Limb (tissue), 2 donors: ENCODE measurements at regions not wholly inside any gene's neighbourhood (a gene's known extent, or its start where the extent isn't known, plus 50 kb on each side); places are given as distances from the start of the nearest gene placed in this dataset.
"Not testable (repeated sequence)": the region's sequence is repeated elsewhere in the genome, so short reads cannot be mapped to it uniquely, and the experiment has no call there.

Experiments
- DNase-seq, 2 donors: peaks; one replicate each; pipeline ENCODE4 v3.0.0-alpha.2; 2016; ENCODE audit errors: extremely low spot score in 2 of 2

DNA sequence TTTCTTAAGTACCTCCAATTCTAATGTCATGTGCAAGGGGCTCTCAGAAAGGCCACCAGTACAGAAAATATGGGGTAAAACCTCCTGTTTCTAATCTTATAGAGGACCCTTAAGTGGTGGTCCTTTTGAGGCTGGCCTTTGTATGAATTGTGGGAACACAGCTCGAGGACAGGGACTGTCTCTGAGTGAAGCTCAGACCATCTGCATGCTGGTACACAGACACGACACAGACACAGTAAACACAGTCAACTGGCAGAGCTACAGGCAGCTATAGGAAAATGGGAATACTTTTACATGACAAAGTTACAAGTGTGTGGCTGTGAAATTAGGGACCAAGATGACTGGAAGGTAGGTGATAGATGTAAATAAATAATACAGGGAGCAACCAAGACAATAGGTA lies 143.9 kb upstream of the PREP start:
- no peak for DNase-seq

DNA sequence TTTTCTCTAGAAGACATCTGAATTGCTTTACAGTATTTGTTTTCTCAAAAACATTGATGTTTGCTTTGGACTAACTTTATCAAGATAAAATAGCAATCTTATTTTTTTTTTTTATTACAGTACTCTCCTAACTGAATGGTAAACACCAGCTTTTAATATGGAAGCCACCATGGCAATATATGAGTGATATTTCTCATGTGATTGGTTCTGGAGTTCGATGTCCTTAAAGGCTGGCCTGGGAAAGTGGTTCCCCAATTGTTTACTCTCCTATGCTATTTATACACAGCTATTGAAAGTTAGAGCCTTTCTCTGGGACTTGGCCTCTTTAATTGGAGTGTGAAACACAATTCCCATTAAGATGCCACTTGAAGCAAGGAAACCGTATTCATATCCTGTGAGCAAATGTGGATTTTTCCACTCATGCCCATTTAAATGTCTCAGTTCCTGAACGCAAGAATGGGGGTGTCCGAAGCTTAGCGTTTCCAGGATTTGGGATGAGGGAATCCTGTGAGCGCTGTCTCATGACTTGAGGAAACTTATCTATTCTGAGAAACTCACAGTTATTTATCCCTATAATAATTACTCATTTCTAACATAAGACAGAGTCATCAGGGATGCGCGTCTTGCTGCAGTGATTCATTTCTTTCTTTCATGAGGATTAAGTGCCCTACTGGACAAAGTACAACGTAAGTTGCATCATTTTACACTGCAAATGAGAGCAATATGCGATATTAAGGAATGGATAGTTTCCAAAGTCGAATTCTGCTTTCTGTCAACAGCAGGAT lies 143.3 kb upstream of the PREP start:
- no peak for DNase-seq

DNA sequence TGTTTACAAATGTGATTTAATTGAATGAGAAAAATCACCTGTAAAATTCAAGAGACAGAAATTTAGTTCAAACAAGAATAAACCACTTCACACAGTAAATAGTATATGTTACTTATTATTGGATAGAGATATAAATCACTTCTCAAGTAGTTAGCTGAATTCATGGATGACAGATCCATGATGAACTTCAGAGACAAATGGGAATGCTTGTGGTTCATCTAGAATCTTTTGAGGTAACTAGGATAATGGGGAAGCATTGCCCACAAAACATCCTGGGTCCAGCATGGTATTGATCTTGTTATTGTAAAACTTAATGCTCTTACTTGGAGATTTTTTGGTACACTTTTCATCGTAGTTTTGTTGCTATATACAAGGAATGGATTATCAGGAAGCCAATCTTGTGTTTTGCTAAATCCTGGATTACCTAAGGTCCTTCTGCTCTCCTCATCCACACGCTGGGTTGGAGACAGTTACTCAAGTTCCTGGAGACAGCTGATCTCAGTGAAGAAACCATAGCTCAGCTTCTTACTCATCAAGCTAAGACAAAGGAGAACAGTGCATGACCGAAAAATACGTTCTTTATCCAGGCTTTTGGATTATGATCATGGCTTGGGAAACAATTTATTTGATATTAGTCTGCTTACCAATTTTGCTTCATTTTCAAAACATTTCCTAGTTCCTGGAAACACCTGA lies 142.5 kb upstream of the PREP start:
- DNase-seq = no peak

DNA sequence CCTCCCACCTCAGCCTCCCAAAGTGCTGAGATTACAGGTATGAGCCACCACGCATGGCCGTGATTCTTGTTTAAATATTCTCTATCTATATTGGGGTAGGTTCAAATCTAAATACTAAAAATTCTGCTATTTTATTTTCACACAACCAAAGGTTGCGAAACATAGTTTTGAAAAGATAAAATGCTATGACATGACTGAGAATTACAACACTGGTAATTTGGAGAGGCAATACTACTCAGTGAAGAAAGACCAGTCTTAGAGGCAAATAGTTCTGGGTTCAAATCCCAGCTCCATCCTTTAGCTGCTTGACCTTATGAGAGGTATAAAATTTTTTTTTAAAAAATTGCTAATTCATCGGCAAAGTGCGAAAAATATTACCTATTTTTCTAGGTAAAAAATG lies 137.0 kb upstream of the PREP start:
- no peak for DNase-seq

DNA sequence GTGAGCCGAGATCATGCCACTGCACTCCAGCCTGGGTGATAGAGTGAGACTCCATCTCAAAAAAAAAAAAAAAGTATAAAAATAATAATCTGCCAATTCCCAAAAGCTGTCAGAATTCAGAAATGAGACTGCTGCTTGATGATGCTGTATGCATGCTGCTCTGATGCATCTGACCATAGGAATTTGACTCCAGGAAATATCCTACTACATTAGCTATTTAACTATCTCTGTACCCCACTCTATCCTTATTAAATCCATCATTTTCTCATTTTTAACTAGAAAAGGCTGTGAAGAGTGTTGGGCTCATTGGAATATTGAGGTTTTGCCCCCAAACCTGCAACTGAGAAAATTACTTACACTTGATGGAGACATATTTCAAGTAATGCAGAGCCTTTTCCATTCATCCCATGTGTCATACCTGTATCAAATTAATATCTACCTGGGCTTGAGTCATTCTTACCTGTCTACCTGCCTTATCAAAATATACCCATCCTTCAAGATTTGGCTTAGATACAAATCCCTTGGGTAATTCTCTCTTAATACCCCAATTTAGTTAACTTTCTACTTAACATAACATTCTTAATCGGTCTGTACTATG lies 135.2 kb upstream of the PREP start:
- no peak for DNase-seq

DNA sequence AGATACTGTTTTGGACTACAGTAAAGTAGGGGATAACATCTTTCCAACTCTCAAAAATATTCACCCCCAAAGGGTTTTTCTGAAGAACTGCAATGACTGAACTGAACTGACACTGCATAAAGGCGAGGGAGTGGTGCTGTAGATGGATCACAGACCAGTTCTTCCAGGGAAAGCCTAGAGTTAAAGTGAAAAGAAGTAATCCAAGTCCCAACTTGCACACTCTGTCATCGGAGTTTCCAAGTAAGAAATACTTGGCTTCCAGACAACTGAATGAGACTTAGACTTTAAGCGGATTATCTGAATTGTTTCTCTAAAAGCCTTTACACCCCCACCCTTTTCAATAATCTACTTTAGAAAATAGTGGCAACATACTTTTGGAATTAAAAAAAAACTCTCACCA lies 134.1 kb upstream of the PREP start:
- no peak for DNase-seq

DNA sequence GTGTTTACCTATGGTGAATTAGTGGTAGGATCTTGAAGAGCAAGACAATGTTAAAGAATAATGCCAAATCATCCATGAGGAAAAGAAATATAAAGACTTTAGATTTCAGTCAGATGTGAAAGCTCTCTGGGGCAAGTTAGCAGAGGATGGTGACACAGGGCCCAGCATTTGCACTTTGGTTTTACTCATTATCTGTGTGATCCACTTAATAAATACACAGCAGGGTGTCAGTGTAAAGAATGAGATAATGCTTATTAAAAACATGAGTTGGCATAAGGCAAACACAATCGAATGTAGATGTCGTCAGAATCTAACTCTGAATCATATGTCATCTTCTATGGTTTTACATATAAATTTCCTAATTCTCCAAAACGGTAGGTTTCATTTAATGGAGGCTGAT lies 130.4 kb upstream of the PREP start:
- DNase-seq = no peak

DNA sequence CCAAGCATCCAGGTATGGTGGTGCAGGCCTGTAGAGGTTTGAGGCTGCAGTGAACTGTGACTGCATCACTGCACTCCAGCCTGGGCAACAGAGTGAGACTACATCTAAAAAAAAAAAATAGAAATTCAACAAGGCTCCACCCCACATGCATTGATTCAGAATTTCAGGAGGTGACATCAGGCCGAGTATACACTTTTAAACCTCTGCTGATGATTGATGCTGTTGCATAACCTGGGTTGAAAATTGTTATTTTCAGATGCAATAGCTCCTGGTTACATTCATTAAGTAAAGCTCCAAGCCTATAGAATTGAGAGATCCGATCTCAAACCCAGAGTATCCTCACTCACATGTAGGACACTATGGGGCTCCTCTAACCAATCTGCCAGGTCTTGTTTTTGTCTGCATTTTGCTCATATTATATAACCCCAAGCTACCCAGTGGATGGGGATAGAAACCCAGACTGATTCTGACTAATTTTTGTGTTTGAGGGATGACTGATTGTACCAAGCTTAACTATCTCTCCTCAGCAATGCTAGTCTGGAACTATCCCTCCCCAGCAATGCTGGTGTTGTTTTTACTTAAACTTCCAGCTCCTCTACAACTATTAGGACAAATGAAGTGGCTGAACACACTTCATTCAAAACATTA lies 123.5 kb upstream of the PREP start:
- DNase-seq = no peak

DNA sequence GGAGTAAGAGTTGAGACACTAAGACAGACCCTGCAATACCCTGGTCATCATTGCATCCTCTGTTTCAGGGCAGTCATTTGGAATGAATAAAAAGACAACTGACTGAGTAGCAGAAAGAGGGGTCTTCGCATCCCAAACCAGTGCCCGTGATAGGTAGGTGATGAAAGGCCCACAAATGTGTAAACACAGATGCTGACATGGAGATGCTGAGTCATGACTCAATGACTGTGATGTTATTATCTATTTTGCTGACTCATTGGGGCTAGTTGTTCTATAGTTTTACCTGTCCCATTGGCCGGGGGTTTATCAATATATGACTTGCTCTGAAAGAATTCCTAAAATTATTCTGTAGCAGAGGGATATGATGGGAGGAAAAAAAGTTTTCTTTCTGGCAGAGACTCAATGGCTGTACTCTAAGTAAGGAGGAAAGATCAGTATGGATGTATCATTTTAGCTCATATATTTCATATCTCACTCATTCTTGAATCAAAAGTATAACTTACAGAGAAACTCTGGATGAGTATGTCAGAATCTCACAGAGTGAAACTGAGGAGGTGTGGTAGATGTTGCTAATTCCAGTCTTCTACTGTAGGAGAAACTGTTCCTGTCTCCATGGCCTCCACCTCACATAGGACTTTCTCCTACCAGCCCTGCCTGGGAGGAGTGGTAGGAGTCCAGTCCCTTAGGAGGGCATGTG lies 119.9 kb upstream of the PREP start:
- DNase-seq = no peak

DNA sequence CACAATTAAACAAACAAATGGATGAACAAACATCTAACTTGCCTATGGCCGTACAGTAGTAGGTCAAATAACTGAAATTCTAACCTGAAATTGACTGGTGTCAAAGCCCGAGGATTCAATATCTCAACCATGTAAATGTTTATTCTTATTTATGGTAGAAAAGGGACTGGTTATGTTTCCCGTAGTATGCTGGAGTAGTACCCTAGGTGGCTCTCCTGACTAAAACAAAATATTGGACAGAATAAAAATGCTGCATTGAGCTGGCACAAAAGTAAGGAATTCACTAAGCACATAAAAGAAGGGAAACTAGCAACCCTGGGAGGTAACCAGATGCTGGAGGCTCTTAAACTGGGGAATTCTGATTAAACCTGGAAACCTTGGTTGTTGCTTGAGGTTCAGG lies 117.1 kb upstream of the PREP start:
- no peak for DNase-seq

DNA sequence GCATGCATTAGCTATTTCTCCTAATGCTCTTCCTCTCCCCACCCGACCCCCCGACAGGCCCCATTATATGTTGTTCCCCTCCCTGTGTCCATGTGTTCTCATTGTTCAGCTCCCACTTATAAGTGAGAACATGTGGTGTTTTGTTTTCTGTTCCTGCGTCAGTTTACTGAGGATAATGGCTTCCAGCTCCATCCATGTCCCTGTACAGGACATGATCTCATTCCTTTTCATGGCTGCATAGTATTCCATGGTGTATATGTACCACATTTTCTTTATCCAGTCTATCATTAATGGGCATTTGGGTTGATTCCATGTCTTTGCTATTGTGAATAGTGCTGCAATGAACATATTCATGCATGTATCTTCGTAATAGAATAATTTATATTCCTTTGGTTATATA lies 116.1 kb upstream of the PREP start:
- DNase-seq = not testable (repeated sequence)

DNA sequence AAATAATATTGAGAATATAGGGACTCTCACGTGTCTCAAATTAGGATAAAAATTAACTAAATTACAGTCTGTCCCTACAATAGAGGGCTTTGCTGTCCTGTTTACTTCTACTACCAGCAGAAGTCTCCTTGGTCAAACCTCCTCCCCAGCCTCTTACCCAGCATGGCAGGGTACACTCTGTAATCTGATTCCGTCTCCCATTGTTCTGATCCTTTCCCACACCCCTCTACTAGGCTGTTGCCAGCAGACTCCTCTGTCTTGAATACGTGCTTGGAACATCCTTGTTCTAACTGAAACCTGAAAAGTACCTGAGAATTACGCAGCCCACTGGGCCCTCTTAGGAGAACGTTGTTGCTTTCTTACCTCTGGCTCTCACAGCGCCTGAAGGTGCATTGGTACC lies 112.2 kb upstream of the PREP start:
- DNase-seq = no peak

DNA sequence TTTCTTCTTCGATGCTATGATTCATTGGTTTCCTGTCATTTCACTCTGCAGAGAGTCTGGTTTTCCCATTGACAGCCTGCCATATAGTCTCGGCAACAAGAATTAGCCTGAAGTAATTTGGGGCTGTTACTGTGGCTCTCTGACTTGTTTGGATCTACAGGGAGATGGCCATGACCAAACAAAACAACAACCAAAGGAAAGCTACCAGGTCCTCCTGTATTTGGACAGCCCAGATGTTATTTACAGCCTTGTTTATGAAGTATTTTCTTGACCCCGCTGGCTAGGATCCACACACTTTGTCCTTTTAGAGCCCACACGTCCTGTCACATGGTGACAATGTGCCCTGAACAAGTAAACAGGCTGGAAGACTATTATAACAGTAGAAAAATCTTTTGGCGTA lies 111.4 kb upstream of the PREP start:
- no peak for DNase-seq

DNA sequence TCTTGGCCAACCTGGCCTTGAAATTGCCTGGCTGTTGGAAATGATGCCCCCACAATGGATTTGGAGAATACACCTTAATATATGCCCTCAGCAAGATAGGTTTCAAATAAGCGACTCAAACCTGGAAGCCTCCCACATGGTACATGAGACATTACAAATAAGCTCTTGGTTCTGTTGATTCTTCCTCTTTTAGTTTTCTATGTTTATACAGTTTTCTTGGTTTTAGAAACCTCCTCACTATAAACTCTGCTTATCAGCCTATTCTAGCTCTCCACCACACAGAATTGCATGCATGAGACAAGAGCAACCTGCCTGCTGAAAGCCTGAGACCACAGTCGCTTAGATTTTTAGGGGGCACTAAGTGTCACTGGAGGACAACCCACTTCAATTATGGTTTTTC lies 108.8 kb upstream of the PREP start:
- DNase-seq = no peak

DNA sequence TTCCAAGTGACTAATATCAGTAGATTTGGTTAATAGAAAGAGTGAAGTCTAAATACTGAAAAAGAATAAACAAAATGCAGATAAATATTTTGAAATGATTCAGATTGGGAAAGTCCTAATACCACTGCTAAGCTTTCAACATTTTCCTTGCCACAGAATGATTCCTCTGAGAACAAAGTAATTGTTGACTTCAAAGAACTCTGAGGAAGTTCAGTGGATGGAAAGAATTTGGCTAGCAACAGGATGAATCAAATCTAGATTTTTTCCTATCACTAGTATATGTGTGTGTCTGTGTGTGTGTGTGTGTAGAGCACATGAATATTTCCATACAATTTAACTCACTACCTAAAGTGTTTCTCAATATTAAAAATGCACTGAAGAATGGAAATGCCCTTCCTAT lies 107.9 kb upstream of the PREP start:
- DNase-seq = no peak

DNA sequence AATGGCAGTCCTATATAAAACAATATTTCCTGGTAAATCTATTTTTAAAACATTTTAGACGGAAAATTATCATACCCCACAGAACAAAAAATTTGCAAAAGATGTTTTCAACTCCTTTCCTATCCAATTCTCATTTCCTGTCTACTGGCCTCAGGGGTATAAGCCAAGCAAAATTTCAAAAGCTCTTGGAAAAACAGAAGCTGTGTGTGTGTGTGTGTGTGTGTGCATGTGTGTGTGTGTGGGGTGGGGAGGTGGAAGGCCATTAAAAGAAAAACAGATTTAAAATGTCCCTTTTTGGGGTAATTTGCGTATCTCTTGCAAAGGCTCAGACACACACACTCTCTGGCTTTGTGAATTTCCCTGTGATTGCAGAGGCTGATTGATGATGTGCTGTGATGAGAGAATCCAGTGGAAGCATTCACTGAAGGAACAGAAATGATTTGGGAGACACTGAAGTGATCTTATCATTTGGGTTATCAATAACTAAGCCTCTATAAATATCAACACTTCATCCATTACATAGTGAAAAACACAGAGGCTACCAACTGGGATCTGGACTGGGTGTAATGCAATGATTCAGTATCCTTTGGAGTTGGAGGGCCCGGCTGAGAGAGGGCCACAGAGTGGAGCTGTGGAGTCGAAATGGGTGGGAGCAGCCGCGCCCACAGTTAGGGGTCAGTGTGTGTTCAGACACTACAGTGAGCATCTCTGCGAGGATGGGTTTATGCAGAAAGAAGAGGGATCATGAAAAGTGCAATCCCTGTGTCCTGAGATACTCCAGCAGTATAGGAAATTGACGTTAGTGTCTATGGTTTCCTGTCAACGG lies 106.8 kb upstream of the PREP start:
- no peak for DNase-seq

DNA sequence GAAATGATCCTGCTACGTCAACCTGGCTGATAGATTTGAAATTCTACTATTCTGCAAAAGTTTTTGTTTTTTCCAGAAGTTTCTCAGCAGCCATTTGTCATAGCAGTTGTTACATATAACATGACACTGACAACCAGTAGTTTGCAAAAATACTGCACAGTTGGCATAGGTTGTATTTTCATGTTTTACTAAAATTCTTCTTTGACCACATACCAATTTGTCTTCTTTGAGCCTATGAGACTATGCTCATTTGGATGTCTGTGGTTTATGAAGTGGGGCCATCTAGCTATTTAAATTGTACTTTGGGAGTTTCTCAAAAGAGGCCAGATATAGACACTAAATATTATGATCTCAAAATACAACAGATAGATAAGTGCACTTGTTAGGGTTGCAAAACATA lies 104.9 kb upstream of the PREP start:
- DNase-seq = no peak

DNA sequence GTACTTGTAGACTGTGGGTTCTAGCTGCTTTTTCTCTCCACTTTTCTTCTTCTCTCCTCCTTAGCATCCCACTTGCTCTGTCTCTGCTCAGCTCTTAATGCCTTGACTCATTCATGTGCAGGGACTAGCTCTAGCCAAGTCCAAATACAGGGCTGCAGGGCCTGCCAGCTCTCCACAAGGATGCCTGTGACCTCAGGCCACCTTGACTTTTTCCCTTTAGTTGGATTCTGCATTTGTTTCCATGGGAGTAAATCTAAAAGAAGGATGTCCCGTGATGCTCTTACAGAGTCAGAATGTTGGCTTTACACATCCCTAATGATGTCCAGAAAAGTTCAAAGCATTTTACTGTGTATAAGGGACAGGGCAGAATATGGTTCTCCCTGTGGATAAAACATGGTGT lies 101.8 kb upstream of the PREP start:
- no peak for DNase-seq

DNA sequence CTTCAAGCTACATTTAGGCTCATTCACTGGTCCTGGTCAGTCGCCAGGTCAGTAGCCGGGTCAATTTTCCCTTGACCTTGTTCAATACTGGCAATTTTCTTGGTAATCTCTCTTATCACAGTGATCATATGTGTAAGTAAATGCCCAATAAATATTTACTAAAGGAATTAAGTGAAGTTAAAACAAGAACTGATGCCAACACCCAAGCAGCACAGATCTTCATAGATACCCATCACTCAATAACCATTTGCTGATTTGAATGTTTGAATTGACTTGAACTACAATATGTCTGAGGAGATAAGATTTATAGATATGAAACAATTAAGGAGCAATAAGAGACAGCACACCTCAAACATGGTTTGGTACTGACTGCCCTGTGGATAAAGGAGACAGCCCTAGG lies 100.8 kb upstream of the PREP start:
- DNase-seq = no peak

DNA sequence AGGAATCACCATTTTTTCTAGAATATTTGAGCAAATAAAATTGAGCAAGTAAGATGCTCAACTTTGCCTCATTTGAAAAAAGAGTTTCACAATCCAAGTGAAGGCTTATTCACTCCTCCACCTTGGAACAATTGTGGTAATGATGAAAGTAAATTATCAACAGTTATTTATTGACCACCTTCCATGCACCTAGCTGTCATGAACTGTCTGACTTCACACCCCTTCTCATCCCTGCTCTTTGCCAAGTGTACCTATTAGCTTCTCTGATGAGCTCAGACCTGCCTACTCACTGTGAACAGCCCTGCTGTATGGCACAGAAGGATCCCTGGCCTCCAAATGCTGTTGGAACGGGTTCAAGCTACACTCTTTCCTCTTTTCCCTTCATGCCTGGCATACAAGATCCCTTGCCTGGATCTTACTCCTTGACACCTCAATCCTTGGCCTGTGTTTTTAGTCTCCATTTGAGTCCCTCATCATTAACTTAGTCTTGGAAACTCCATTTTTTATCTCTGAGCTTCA lies 99.0 kb upstream of the PREP start:
- DNase-seq = no peak

DNA sequence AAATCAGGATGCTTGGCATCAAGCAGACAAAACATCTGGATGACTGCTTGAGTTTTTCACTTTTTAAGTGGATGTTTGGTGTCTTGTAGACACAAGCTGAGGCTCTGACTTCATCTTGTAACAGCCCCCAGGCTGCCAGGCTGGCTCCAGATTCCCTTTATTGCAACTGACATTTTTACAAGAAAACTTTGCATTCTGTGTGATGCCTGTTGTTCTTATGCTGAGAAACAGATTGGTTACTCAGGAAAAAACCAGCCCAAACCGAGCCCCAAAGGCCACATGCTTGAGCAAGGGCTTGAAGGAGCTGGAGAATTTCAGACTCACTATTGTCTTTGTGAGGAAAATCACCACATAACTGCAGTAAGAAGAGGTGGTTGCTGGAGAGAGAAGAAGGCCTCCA lies 98.4 kb upstream of the PREP start:
- no peak for DNase-seq
